IMR-90 (cell line): ENCODE measurements at regions not wholly inside any gene's neighbourhood (a gene's known extent, or its start where the extent isn't known, plus 50 kb on each side); places are given as distances from the start of the nearest gene placed in this dataset.

Experiments
- ATAC-seq: fragments of 200-7000 bp; cut with Tn5 transposase; 2 replicates; pipeline ENCODE4 v1.9.1; 2020; ENCODE audit warnings: low read depth, mild to moderate bottlenecking, moderate library complexity
- BruUV-seq: library from RNA; stranded (reverse); fragments of 400-500 nt; replicated peaks from 2 replicates; lab custom pipeline; 2021; lab: Mats Ljungman, UMichigan
- CTCF ChIA-PET: fragments of 300-600 bp; formaldehyde crosslinking; extraction: SDS; loops from one replicate; lab custom pipeline; 2021; ENCODE audit warnings: antibody characterized with exemption; lab: Yijun Ruan, JAX
- POLR2A ChIA-PET: fragments of 300-600 bp; sonication (Branson Sonifier 250); formaldehyde crosslinking; loops from one replicate; lab custom pipeline; 2022; ENCODE audit warnings: antibody characterized with exemption; ENCODE audit not compliant: unreplicated experiment; lab: Charles Lee
- DNase-seq: peaks from one replicate; pipeline ENCODE4 v3.0.0; 2013
- H2AFZ ChIP-seq: replicated peaks from 2 replicates; pipeline ENCODE3; 2013; ENCODE audit warnings: low read length, mild to moderate bottlenecking; ENCODE audit not compliant: poor library complexity
- H2AK5ac ChIP-seq: 2 replicates; pipeline ENCODE4 v1.6.1; 2013; ENCODE audit warnings: low read depth, low read length, inconsistent platforms
- H2AK9ac ChIP-seq: replicated peaks from 2 replicates; pipeline ENCODE3; 2013; ENCODE audit warnings: mild to moderate bottlenecking, low read depth, low read length, moderate library complexity; ENCODE audit not compliant: poor library complexity
- H2BK120ac ChIP-seq: 2 replicates; pipeline ENCODE4 v1.6.1; 2013; ENCODE audit warnings: low read depth, low read length, inconsistent platforms
- H2BK15ac ChIP-seq: 3 replicates; pipeline ENCODE4 v1.6.1; 2013; ENCODE audit warnings: low read depth, low read length, inconsistent platforms
- H2BK20ac ChIP-seq: 2 replicates; pipeline ENCODE4 v1.6.1; 2013; ENCODE audit warnings: low read depth, mild to moderate bottlenecking, inconsistent platforms, low read length, moderate library complexity
- H2BK5ac ChIP-seq: 2 replicates; pipeline ENCODE4 v1.6.1; 2013; ENCODE audit warnings: mild to moderate bottlenecking, low read depth, low read length, inconsistent platforms; ENCODE audit not compliant: poor library complexity, severe bottlenecking
- H3K14ac ChIP-seq: replicated peaks from 2 replicates; pipeline ENCODE4 v1.6.1; 2013; ENCODE audit warnings: low read depth, low read length, inconsistent platforms
- H3K18ac ChIP-seq: 2 replicates; pipeline ENCODE4 v1.6.1; 2013; ENCODE audit warnings: low read depth, low read length, control low read depth
- H3K23ac ChIP-seq: 2 replicates; pipeline ENCODE4 v1.6.1; 2013; ENCODE audit warnings: low read depth, low read length, inconsistent platforms
- H3K27ac ChIP-seq: 2 replicates; pipeline ENCODE4 v1.5.1; 2013; ENCODE audit warnings: mild to moderate bottlenecking, control low read depth, low read length; ENCODE audit not compliant: insufficient read depth
- H3K27me3 ChIP-seq: 2 replicates; pipeline ENCODE4 v1.6.1; 2013; ENCODE audit warnings: low read length; ENCODE audit not compliant: control insufficient read depth, insufficient read depth
- H3K36me3 ChIP-seq: 2 replicates; pipeline ENCODE4 v1.6.1; 2013; ENCODE audit warnings: low read length, mixed read lengths; ENCODE audit not compliant: control insufficient read depth, insufficient read depth
- H3K4ac ChIP-seq: 2 replicates; pipeline ENCODE4 v1.6.1; 2013; ENCODE audit warnings: low read depth, low read length, inconsistent platforms
- H3K4me1 ChIP-seq: 2 replicates; pipeline ENCODE4 v1.6.1; 2013; ENCODE audit warnings: low read length, mixed read lengths; ENCODE audit not compliant: control insufficient read depth, insufficient read depth
- H3K4me2 ChIP-seq: 2 replicates; pipeline ENCODE4 v1.6.1; 2013; ENCODE audit warnings: low read depth, mild to moderate bottlenecking, control low read depth, low read length, moderate library complexity
- H3K4me3 ChIP-seq: 2 replicates; pipeline ENCODE4 v1.5.1; 2013; ENCODE audit warnings: low read depth, mild to moderate bottlenecking, control low read depth, low read length, moderate library complexity; ENCODE audit not compliant: insufficient read depth
- H3K56ac ChIP-seq: 2 replicates; pipeline ENCODE4 v1.6.1; 2013; ENCODE audit warnings: low read length, inconsistent platforms; ENCODE audit not compliant: insufficient read depth; ENCODE audit errors: extremely low read depth
- H3K79me1 ChIP-seq, 2 experiments: 2 replicates each; pipeline ENCODE4 v1.6.1; 2013; ENCODE audit warnings: low read length in 2 of 2, inconsistent platforms in 1 of 2, low read depth in 1 of 2
- H3K9ac ChIP-seq: 2 replicates; pipeline ENCODE4 v1.6.1; 2013; ENCODE audit warnings: low read depth, low read length, control low read depth
- H3K9me1 ChIP-seq: 2 replicates; pipeline ENCODE4 v1.6.1; 2013; ENCODE audit warnings: low read length, inconsistent platforms; ENCODE audit not compliant: insufficient read depth
- H3K9me3 ChIP-seq: 2 replicates; pipeline ENCODE4 v1.6.1; 2013; ENCODE audit warnings: low read length; ENCODE audit not compliant: control insufficient read depth, insufficient read depth
- H4K20me1 ChIP-seq: 2 replicates; pipeline ENCODE4 v1.6.1; 2013; ENCODE audit warnings: low read length, inconsistent platforms; ENCODE audit not compliant: insufficient read depth
- H4K5ac ChIP-seq: 2 replicates; pipeline ENCODE4 v1.6.1; 2013; ENCODE audit warnings: mild to moderate bottlenecking, low read depth, low read length, control low read depth
- H4K8ac ChIP-seq, 2 experiments: 2 replicates each; pipeline ENCODE4 v1.6.1; 2013; ENCODE audit warnings: low read depth in 2 of 2, low read length in 2 of 2, control low read depth in 1 of 2, inconsistent platforms in 1 of 2
- H4K91ac ChIP-seq: 2 replicates; pipeline ENCODE4 v1.6.1; 2013; ENCODE audit warnings: low read depth, low read length, inconsistent platforms; ENCODE audit not compliant: insufficient read depth
- CEBPB ChIP-seq: IDR thresholded peaks from 2 replicates; pipeline ENCODE4 v1.6.1; 2012; ENCODE audit warnings: low read depth, low read length, improper control_type of control experiment
- ELK1 ChIP-seq: fragments of 150-350 bp; IDR thresholded peaks from 2 replicates; pipeline ENCODE4 v1.6.1; 2016; ENCODE audit warnings: low read depth, mild to moderate bottlenecking, low read length, moderate library complexity, borderline replicate concordance
- FOS ChIP-seq: fragments of 150-350 bp; IDR thresholded peaks from 2 replicates; pipeline ENCODE4 v1.6.1; 2016; ENCODE audit warnings: low read depth, low read length
- MAFK ChIP-seq: IDR thresholded peaks from 2 replicates; pipeline ENCODE4 v1.6.1; 2012; ENCODE audit warnings: low read depth, low read length, improper control_type of control experiment
- MAZ ChIP-seq: IDR thresholded peaks from 2 replicates; pipeline ENCODE4 v1.6.1; 2012; ENCODE audit warnings: low read depth, mild to moderate bottlenecking, low read length, improper control_type of control experiment, moderate library complexity, borderline replicate concordance
- MXI1 ChIP-seq: IDR thresholded peaks from 2 replicates; pipeline ENCODE4 v1.6.1; 2012; ENCODE audit warnings: low read depth, mild to moderate bottlenecking, low read length, moderate library complexity, borderline replicate concordance
- RAD21 ChIP-seq: IDR thresholded peaks from 2 replicates; pipeline ENCODE4 v1.6.1; 2012; ENCODE audit warnings: low read length, improper control_type of control experiment
- RCOR1 ChIP-seq: IDR thresholded peaks from 2 replicates; pipeline ENCODE4 v1.6.1; 2012; ENCODE audit warnings: mild to moderate bottlenecking, low read length, improper control_type of control experiment; ENCODE audit not compliant: insufficient replicate concordance
- SMC3 ChIP-seq: fragments of 150-350 bp; IDR thresholded peaks from 2 replicates; pipeline ENCODE4 v1.6.1; 2016; ENCODE audit warnings: low read depth, mild to moderate bottlenecking, antibody characterized with exemption, low read length, moderate library complexity
- USF2 ChIP-seq: fragments of 150-350 bp; IDR thresholded peaks from 2 replicates; pipeline ENCODE4 v1.6.1; 2017; ENCODE audit warnings: mild to moderate bottlenecking, antibody characterized with exemption, low read length, low read depth
- WGBS, 2 experiments: methylation state at CpG; one replicate each; pipeline versions ENCODE4 v1.1.5 to v1.1.7; 2013; ENCODE audit warnings: missing lambda C conversion rate in 2 of 2; ENCODE audit not compliant: insufficient read length in 1 of 2; ENCODE audit errors: extremely low coverage in 2 of 2; 5-methylcytosine and 5-hydroxymethylcytosine counted together
- dilution Hi-C: fragments of 300-500 bp; cut with HindIII; formaldehyde crosslinking; loops from one replicate; pipeline ENCODE4 v1.14.3; 2018; ENCODE audit warnings: low sequenced_read_pairs; ENCODE audit not compliant: unreplicated experiment
- in situ Hi-C: fragments of 300-500 bp; cut with MboI; formaldehyde crosslinking; loops from 3 replicates; pipeline ENCODE4 v1.14.3; 2019; ENCODE audit warnings: low sequenced_read_pairs, inconsistent platforms, mixed read lengths
- intact Hi-C: fragments of 100-400 bp; cut with micrococcal nuclease; formaldehyde crosslinking; loops from 2 replicates; pipeline ENCODE4 v1.10.0; 2022

DNA sequence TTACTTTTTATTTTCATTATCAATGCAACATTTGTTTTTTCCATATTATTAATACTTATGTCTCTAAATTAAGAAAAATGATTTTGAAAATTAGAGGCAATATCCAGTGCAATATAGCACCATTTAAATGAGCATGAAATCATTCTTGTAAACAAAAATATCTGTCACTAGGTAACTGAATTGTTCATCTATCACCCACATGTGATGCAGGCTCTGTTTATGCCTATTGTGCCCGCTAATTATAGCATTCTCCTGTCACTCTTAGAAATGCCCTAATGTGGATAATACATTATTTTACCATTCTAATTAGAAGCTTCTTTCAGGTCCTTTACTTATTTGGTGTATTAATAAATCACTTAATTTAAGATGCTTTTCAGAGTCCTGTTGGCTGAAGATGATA, 1332.4 kb downstream of the AACS start:
- no peak overlapping the region for H4K8ac ChIP-seq
- no peak overlapping the region for H4K5ac ChIP-seq
- H3K27ac ChIP-seq: no peak overlapping the region
- H3K14ac ChIP-seq: no peak overlapping the region
- H3K4me1 ChIP-seq: no peaks in the 10 kb centered on the region
- no peak overlapping the region for H3K18ac ChIP-seq
- H2AK5ac ChIP-seq: no peak overlapping the region
- CTCF ChIA-PET: interaction anchor here (0.6 kb wide), 1 partner anchor 986 kb away, joined by 3 read pairs; no protein-coding TSS in a partner anchor
- no peaks in the 10 kb centered on the region for H3K27me3 ChIP-seq
- peaks cover 25% of the 10 kb centered on the region; the same call in 1 of the 2 replicates for H3K9me3 ChIP-seq
- dilution Hi-C loops (no loop called here), intact Hi-C loops (no loop called here), in situ Hi-C loops (no loop called here)
- no peak overlapping the region for H4K91ac ChIP-seq
- no peak overlapping the region for H2BK15ac ChIP-seq
- no peaks in the 10 kb centered on the region for H3K36me3 ChIP-seq
- WGBS, 2 experiments: no CpG with 5 or more reads among the region's 1 CpG
- H3K56ac ChIP-seq: no peak overlapping the region
- no peak for DNase-seq
- no peak overlapping the region for H3K23ac ChIP-seq
- no peak for ATAC-seq
- TF ChIP-seq ELK1: no peak
- TF ChIP-seq MAFK: no peak
- no peak for TF ChIP-seq RCOR1
- no peak for TF ChIP-seq MAZ
- no peak for TF ChIP-seq FOS
- TF ChIP-seq SMC3: no peak
- TF ChIP-seq CEBPB: no peak
- no peak for TF ChIP-seq USF2
- no peak for TF ChIP-seq RAD21
- TF ChIP-seq MXI1: no peak
- H2BK5ac ChIP-seq: no peak overlapping the region
- H2BK120ac ChIP-seq: no peak overlapping the region
- POLR2A ChIA-PET: no interaction called here
- no peak overlapping the region for H2AFZ ChIP-seq
- no peak overlapping the region for H3K9ac ChIP-seq
- no peaks in the 10 kb centered on the region for H3K79me1 ChIP-seq
- no peaks in the 10 kb centered on the region for H3K9me1 ChIP-seq
- no peak overlapping the region for H3K4ac ChIP-seq
- no peak overlapping the region for H2AK9ac ChIP-seq
- no TSS peak for BruUV-seq
- H3K4me3 ChIP-seq: no peak overlapping the region
- H3K4me2 ChIP-seq: no peak overlapping the region
- H2BK20ac ChIP-seq: no peak overlapping the region
- no peaks in the 10 kb centered on the region for H4K20me1 ChIP-seq
